ENCODE measurements at regions not wholly inside any gene's neighbourhood (a gene's known extent, or its start where the extent isn't known, plus 50 kb on each side); places are given as distances from the start of the nearest gene placed in this dataset.
"Not testable (repeated sequence)": the region's sequence is repeated elsewhere in the genome, so short reads cannot be mapped to it uniquely, and the experiment has no call there.

GRCh38 chr14:105605464-105606304 is 79.3 kb downstream of the TMEM121 start:
- Histone ChIP-seq H3K36me3 (no peaks in the 10 kb centered on the region), H3K27ac (no peak overlapping the region), H3K4me1 (no peaks in the 10 kb centered on the region), H3K27me3 (ENCODE audit: low read depth) (no peaks in the 10 kb centered on the region), H3K9me3 (no peaks in the 10 kb centered on the region), H3K4me3 (no peak overlapping the region)
- no peak for TF ChIP-seq CTCF (IDR thresholded peaks at IDR 0.05)
- intact Hi-C loops (cut with DNase I), result no loop called here
- ATAC-seq (no peak), DNase-seq (no peak)

GRCh38 chr14:105606305-105606975 is 80.1 kb downstream of the TMEM121 start:
- H3K27ac ChIP-seq; H3K36me3 ChIP-seq; H3K4me3 ChIP-seq; ATAC-seq; DNase-seq; intact Hi-C loops (cut with DNase I); H3K9me3 ChIP-seq; H3K27me3 ChIP-seq (ENCODE audit: low read depth); H3K4me1 ChIP-seq: not testable (repeated sequence)

DNA sequence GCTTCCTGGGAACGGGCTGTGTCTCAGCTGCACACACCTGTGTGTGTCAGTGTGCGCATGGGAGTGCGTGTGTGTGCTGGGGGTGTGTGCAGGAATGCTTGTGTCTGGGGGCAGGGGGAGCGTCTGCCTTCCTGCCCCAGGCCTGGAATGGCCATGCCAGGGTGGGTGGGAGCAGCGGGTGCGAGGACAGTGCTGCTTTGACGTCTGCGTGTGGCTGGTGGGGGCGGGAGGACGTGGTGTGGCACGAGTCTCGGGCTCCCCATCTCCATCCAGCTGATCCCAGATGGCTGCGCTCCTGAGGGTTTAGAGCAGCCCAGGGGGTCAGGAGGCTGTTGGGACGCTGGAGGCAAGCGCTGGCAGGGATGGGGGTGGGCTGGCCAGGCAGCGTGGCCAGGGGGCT is 80.6 kb downstream of the TMEM121 start:
- H3K9me3 ChIP-seq; intact Hi-C loops (cut with DNase I); ATAC-seq; H3K4me1 ChIP-seq; H3K36me3 ChIP-seq; DNase-seq; H3K27ac ChIP-seq; H3K27me3 ChIP-seq (ENCODE audit: low read depth); H3K4me3 ChIP-seq: not testable (repeated sequence)

- DNase-seq; H3K4me1 ChIP-seq; H3K9me3 ChIP-seq; H3K4me3 ChIP-seq; H3K27me3 ChIP-seq (ENCODE audit: low read depth); intact Hi-C loops (cut with DNase I); ATAC-seq; H3K27ac ChIP-seq; H3K36me3 ChIP-seq: not testable (repeated sequence)
Observed at GRCh38 chr14:105614987-105615386, 88.6 kb downstream of the TMEM121 start.

DNA sequence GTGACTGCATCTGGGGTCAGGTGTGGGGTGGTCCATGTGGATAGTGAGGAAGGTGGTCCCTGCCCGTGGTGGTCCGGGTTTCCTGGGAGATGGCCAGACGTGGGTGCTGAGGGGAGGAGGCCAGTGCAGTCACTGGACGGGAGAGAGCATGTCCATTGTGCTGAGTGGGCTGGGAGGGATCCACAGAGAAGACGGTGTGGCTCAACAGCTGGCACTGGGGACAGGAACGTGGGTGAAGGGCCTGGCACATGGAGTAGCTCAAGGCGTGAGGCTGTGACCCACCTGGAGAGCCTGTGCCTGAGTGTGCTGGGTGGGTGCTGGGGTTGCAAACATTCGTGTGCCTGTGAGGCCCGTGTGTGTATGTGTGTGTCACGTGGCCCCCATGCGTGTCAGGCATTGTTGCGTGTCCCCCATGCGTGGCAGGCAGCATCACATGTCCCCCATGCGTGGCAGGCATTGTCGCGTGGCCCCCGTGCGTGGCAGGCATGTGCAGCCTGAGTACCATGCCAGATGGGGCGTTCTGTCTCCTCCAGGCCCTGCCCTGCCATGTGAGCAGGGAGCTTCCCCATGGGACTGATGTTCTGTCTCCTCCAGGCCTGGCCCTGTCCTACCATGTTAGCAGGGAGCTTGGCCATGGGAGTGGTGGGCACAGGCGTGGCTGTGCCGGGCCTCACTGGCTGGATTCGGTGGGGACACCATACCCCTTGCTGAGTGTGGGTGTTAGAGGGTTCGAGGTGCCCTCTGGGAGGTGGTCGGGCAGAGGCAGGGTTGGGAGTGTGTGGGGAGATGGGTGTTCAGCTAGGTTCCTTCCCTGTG is 89.8 kb downstream of the TMEM121 start:
- H3K27ac ChIP-seq; H3K4me3 ChIP-seq; H3K36me3 ChIP-seq; intact Hi-C loops (cut with DNase I); H3K27me3 ChIP-seq (ENCODE audit: low read depth); H3K9me3 ChIP-seq; H3K4me1 ChIP-seq: not testable (repeated sequence)
- peak; percentile 24 to 68 for ATAC-seq
- peak; percentile 46 for DNase-seq

DNA sequence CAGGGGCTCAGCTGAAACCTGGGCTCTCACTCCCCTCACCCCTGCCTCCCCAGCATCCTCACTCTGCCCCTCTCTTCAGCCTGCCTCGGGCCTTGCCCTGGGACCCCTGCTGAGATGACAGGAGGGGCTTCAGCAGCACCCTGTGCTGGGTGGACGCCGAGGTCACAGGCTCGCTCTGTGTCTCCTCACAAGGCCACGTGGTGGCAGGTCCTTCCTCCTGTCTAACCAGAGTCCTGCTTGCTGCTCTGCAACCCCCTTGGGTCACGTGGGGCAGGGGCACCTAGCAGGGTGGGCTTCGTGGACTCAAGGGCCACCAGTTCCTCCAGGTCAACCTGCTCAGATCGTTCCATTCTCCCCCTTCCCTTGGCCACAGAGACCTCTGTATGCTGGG is 90.4 kb downstream of the TMEM121 start:
- H3K27ac ChIP-seq, result no peak overlapping the region
- intact Hi-C loops (cut with DNase I), result no loop called here
- no peak overlapping the region for H3K4me3 ChIP-seq
- H3K4me1 ChIP-seq, result no peaks in the 10 kb centered on the region
- peak; percentile 41 for DNase-seq
- no peak for TF ChIP-seq CTCF (IDR thresholded peaks at IDR 0.05)
- H3K9me3 ChIP-seq, result no peaks in the 10 kb centered on the region
- H3K27me3 ChIP-seq (ENCODE audit: low read depth), result no peaks in the 10 kb centered on the region
- peak in 1 of 2 donors; percentile 64 for ATAC-seq
- H3K36me3 ChIP-seq, result no peaks in the 10 kb centered on the region

GRCh38 chr14:105617201-105617777 is 90.9 kb downstream of the TMEM121 start:
- intact Hi-C loops (cut with DNase I), result no loop called here
- no peak overlapping the region for H3K4me3 ChIP-seq
- no peak overlapping the region for H3K27ac ChIP-seq
- H3K27me3 ChIP-seq (ENCODE audit: low read depth), result no peaks in the 10 kb centered on the region
- TF ChIP-seq CTCF (IDR thresholded peaks at IDR 0.05), result no peak
- DNase-seq (no peak), ATAC-seq (peak in 1 of 2 donors; percentile 49)
- H3K36me3 ChIP-seq, result no peaks in the 10 kb centered on the region
- H3K9me3 ChIP-seq, result no peaks in the 10 kb centered on the region
- H3K4me1 ChIP-seq, result no peaks in the 10 kb centered on the region

DNA sequence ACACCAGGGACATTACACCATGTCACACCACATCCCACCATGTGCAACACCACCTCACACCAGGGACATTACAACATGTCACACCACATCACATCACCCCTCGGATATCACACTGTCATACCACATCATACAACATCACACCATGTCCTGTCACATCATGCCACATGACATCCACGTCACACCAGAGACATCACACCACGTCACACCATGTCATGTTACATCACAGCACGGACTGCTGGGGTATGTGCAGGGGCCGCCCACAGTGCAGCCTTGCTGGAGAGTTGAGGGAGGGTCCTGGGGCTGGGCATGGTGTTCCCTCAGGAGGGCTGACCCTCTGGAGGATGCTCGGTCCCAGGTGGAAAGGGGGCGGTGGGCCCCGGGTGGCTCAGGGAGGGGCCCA is 91.4 kb downstream of the TMEM121 start:
- H3K9me3 ChIP-seq; H3K27me3 ChIP-seq (ENCODE audit: low read depth); H3K36me3 ChIP-seq; DNase-seq; H3K4me1 ChIP-seq; H3K27ac ChIP-seq; intact Hi-C loops (cut with DNase I); H3K4me3 ChIP-seq: not testable (repeated sequence)
- ATAC-seq, result peak in 1 of 2 donors; percentile 31

- intact Hi-C loops (cut with DNase I), result not testable (repeated sequence)
Observed at GRCh38 chr14:105619324-105619723, 92.9 kb downstream of the TMEM121 start.

More at GRCh38 chr14:105619324-105619723, 92.9 kb downstream of the TMEM121 start:
- not testable (repeated sequence) for H3K27ac ChIP-seq; H3K4me1 ChIP-seq; H3K27me3 ChIP-seq (ENCODE audit: low read depth); ATAC-seq; H3K9me3 ChIP-seq; DNase-seq; H3K36me3 ChIP-seq; H3K4me3 ChIP-seq

Data from lower lobe of right lung (tissue), 2 donors.